Daoy (cell line): ENCODE measurements at regions not wholly inside any gene's neighbourhood (a gene's known extent, or its start where the extent isn't known, plus 50 kb on each side); places are given as distances from the start of the nearest gene placed in this dataset.
"Not testable (repeated sequence)": the region's sequence is repeated elsewhere in the genome, so short reads cannot be mapped to it uniquely, and the experiment has no call there.

Experiments used
- DNase-seq: peaks from one replicate; pipeline ENCODE4 v3.0.0-alpha.2; 2015; ENCODE audit warnings: low read depth

DNA sequence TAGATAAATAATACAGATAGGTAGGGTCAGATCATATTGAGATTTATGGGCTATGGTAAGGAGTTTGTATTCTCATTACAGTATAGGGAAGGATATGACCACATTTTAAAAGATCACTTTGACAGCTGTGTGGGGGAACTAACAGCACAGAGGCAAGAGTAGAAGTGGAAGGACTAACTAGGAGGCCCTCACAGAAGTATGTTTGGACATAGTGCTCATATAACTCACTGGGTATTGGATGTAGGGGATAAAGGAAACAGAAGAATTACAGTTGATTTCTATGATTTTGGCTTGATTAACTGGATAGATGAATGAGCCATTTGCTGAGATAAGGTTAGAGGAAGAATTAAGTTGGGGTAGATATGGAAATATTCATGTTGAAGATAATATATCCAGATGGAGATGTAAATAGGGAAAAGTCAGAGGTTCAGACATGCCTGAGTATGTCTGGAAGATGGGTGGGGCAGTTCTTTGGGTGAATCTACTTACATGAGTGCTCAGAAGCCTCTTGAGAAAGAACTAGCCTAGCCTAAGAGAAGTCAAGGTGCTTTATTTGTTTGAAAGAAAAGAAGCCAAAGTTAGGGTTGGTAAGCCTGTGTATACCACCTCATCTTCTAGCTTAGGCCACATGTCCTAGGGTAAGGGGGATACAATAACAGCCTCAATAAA is 133.4 kb downstream of the NDFIP2 start:
- DNase-seq: no peak

DNA sequence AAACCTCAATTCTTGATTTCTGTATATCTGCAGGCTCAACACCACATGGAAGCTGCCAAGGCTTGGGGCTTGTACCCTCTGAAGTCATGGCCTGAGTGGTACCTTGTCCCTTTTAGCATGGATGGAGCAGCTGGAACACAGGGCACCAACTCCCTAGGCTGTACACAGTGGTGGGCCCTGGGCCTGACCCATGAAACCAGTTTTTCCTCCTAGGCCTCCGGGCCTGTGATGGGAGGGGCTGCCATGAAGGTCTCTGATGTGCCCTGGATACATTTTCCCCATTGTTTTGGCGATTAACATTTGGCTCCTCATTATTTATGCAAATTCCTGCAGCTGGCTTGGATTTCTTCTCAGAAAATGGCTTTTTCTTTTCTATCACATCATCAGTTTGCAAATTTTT is 131.6 kb downstream of the NDFIP2 start:
- no peak for DNase-seq

DNA sequence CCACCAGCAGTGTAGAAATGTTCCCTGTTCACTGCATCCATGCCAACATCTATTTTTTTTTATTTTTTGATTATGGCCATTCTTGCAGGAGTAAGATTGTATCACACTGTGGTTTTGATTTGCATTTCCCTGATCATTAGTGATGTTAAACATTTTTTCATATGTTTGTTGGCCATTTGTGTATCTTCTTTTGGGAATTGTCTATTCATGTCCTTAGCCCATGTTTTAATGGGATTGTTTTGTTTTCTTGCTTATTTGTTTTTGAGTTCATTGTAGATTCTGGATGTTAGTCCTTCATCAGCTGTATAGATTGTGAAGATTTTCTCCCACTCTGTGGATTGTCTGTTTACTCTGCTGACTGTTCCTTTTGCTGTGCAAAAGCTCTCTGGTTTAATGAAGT is 126.9 kb downstream of the NDFIP2 start:
- DNase-seq: not testable (repeated sequence)
